ENCODE measurements at regions not wholly inside any gene's neighbourhood (a gene's known extent, or its start where the extent isn't known, plus 50 kb on each side); places are given as distances from the start of the nearest gene placed in this dataset.

- Histone ChIP-seq H3K56ac (ENCODE audit: insufficient read length, low read depth, low read length) (no peak overlapping the region), H4K20me1 (ENCODE audit: control insufficient read depth, insufficient read depth, insufficient read length) (no peaks in the 10 kb centered on the region), H2BK15ac (ENCODE audit: low read depth, low read length) (no peak overlapping the region), H3K9ac (ENCODE audit: extremely low read depth, insufficient read length, low read length) (no peak overlapping the region), H4K5ac (ENCODE audit: insufficient read length, low read depth, low read length) (no peak overlapping the region), H3K18ac (ENCODE audit: insufficient read length, low read depth, low read length) (no peak overlapping the region), H2AFZ (ENCODE audit: low read length) (no peak overlapping the region), H4K91ac (ENCODE audit: insufficient read length, low read depth, low read length) (no peak overlapping the region), H3K9me3 (ENCODE audit: control insufficient read depth, low read depth, low read length) (no peaks in the 10 kb centered on the region), H3T11ph (ENCODE audit: low read length) (no peak overlapping the region), H2BK20ac (ENCODE audit: low read depth, low read length, poor library complexity, severe bottlenecking) (no peak overlapping the region), H2BK120ac (ENCODE audit: low read depth, low read length, poor library complexity, severe bottlenecking) (no peak overlapping the region), H4K8ac (replicated peaks; ENCODE audit: insufficient read length, low read depth, low read length) (no peak overlapping the region), H3K79me2 (ENCODE audit: insufficient read depth, low read length) (no peaks in the 10 kb centered on the region), H3K23me2 (ENCODE audit: insufficient read length, low read depth, low read length, poor library complexity, severe bottlenecking) (no peaks in the 10 kb centered on the region), H3K4me1 (ENCODE audit: insufficient read depth, low read length) (no peaks in the 10 kb centered on the region; the same call in 1 of the 2 replicates), H3K4ac (ENCODE audit: low read depth, low read length) (no peak overlapping the region), H3K23ac (ENCODE audit: insufficient read length, low read depth, low read length) (no peak overlapping the region), H2BK12ac (ENCODE audit: insufficient read length, low read depth, low read length) (no peak overlapping the region), H2AK5ac (ENCODE audit: insufficient read length, low read length) (no peak overlapping the region), H2BK5ac (ENCODE audit: insufficient read length, low read length) (no peak overlapping the region), H3K4me2 (ENCODE audit: insufficient read depth, insufficient read length, low read length) (no peak overlapping the region), H3K14ac (ENCODE audit: insufficient read depth, low read length) (no peak overlapping the region), H3K27me3 (ENCODE audit: insufficient read depth, low read length) (no peaks in the 10 kb centered on the region; the same call in 1 of the 2 replicates), H3K27ac (ENCODE audit: insufficient read length, low read depth, low read length) (no peak overlapping the region), H3K79me1 (ENCODE audit: insufficient read depth, low read depth, low read length, poor library complexity, severe bottlenecking) (no peaks in the 10 kb centered on the region)
- TF ChIP-seq CTCF (conservative IDR thresholded peaks at IDR 0.05): no peak
- no peak overlapping the region for H3K4me3 Mint-ChIP-seq
- no peaks in the 10 kb centered on the region for H3K9me3 Mint-ChIP-seq
- no peak for DNase-seq
- no CpG with 5 or more reads among the region's 2 CpGs for WGBS (ENCODE audit: extremely low coverage, insufficient read length, low lambda C conversion rate)
- H3K4me1 Mint-ChIP-seq: peaks cover 11 to 14% of the 10 kb centered on the region in 2 experiments
- no peak overlapping the region for H3K27ac Mint-ChIP-seq
- no peaks in the 10 kb centered on the region for H3K36me3 Mint-ChIP-seq (ENCODE audit: insufficient read depth in 1 of 3, low read depth in 3 of 3)
- H3K27me3 Mint-ChIP-seq (ENCODE audit: low read depth): no peaks in the 10 kb centered on the region
These were observed 122.7 kb upstream of the LMNTD1 start for GRCh38 chr12:25675808-25676207.
